SK-N-MC (cell line): ENCODE measurements at regions not wholly inside any gene's neighbourhood (a gene's known extent, or its start where the extent isn't known, plus 50 kb on each side); places are given as distances from the start of the nearest gene placed in this dataset.

ENCODE experiments used
- DNase-seq: peaks from one replicate; pipeline ENCODE4 v3.0.0-alpha.2; 2011; ENCODE audit warnings: low read depth, low spot score
- H3K27ac ChIP-seq: fragments of 200-600 bp; sonication (generic); 2 replicates; pipeline ENCODE4 v1.5.1; 2016; ENCODE audit warnings: mixed run types
- H3K36me3 ChIP-seq: fragments of 200-600 bp; sonication (generic); 2 replicates; pipeline ENCODE4 v1.6.1; 2017; ENCODE audit warnings: antibody characterized with exemption, low read length, mixed read lengths; ENCODE audit not compliant: insufficient read depth
- H3K4me3 ChIP-seq: fragments of 200-600 bp; sonication (generic); 2 replicates; pipeline ENCODE4 v1.5.1; 2016
- H3K9ac ChIP-seq: fragments of 200-600 bp; sonication (generic); 2 replicates; pipeline ENCODE4 v1.8.0; 2017; ENCODE audit warnings: mixed run types, mixed read lengths; ENCODE audit not compliant: insufficient read length
- H3K9me3 ChIP-seq: fragments of 200-600 bp; sonication (generic); 2 replicates; pipeline ENCODE4 v1.6.1; 2017; ENCODE audit warnings: low read depth, mild to moderate bottlenecking, antibody characterized with exemption, low read length, moderate library complexity, mixed read lengths
- EZH2 ChIP-seq: fragments of 200-600 bp; sonication (generic); IDR thresholded peaks from one replicate; pipeline ENCODE4 v1.6.1; 2017; ENCODE audit warnings: antibody characterized with exemption
- FOXP2 ChIP-seq: optimal IDR thresholded peaks from 2 replicates; pipeline ENCODE3; 2011; ENCODE audit warnings: mild to moderate bottlenecking, moderate library complexity; ENCODE audit not compliant: insufficient read depth; ENCODE audit errors: extremely low read length, control extremely low read depth
- POLR2AphosphoS5 ChIP-seq: IDR thresholded peaks from 2 replicates; pipeline ENCODE4 v1.6.1; 2012; ENCODE audit warnings: mild to moderate bottlenecking, low read depth, low read length, borderline replicate concordance

DNA sequence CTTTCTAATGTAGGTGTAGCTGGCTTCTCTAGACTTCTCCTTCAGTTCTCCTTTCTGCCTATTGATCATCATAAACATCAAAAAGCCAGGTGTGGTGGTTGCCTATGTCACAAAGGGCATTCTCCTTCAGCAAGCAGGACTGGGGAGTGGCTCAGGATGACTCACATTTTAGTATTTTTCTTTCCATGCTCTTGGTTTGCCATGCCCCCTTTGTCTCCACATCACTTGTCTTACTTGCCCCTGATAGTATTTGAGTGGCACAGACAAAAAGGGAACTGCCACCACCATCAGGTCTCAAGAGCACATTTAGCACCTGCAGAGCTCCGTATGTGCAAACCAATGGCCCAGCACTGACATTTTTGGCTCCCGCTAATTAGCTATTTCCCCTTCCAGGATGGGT is 698.8 kb downstream of the DHX35 start:
- Histone ChIP-seq H3K27ac (no peak overlapping the region), H3K9ac (no peak overlapping the region), H3K36me3 (no peaks in the 10 kb centered on the region), H3K4me3 (no peak overlapping the region), H3K9me3 (no peaks in the 10 kb centered on the region)
- DNase-seq: no peak
- TF ChIP-seq EZH2 (no peak), FOXP2 (no peak), POLR2AphosphoS5 (no peak)

- TF ChIP-seq POLR2AphosphoS5: no peak
- TF ChIP-seq FOXP2: no peak
- no peak for TF ChIP-seq EZH2
- H3K36me3 ChIP-seq: no peaks in the 10 kb centered on the region
- no peaks in the 10 kb centered on the region for H3K9me3 ChIP-seq
- no peak overlapping the region for H3K27ac ChIP-seq
- no peak overlapping the region for H3K9ac ChIP-seq
- H3K4me3 ChIP-seq: no peak overlapping the region
- DNase-seq: no peak
Observed at GRCh38 chr20:39660226-39660625, 698.1 kb downstream of the DHX35 start.

GRCh38 chr20:39658662-39659409 is 696.7 kb downstream of the DHX35 start:
- Histone ChIP-seq H3K36me3 (no peaks in the 10 kb centered on the region), H3K9ac (no peak overlapping the region), H3K9me3 (no peaks in the 10 kb centered on the region), H3K27ac (no peak overlapping the region), H3K4me3 (no peak overlapping the region)
- no peak for DNase-seq
- TF ChIP-seq POLR2AphosphoS5: no peak
- TF ChIP-seq EZH2: no peak
- no peak for TF ChIP-seq FOXP2

DNA sequence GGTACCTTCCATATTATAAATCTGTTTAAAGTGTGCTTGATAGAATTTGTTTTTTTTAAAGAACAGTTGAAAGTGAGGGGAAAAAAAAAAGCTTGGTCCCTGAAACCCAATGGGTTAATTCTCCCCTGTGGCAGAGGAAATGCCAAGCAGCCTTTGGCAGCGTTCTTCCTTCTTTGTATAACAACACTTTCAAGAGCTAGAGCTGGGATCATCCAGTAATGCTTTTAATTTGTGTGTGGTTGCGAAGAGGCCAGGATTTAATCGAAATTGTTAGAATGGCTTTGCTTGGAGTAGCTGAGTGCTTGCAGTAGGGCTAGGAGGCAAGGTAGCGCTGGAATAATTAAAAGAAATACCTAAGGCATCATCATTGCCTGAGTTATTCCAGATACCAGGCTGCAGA is 692.0 kb downstream of the DHX35 start:
- H3K27ac ChIP-seq: 0 out of 2 replicates have a peak overlapping the region, but pooled peaks have one; percentile 57
- H3K36me3 ChIP-seq: no peaks in the 10 kb centered on the region
- H3K9me3 ChIP-seq: no peaks in the 10 kb centered on the region
- H3K4me3 ChIP-seq: no peak overlapping the region
- DNase-seq: no peak
- no peak overlapping the region for H3K9ac ChIP-seq
- no peak for TF ChIP-seq EZH2
- TF ChIP-seq POLR2AphosphoS5: no peak
- TF ChIP-seq FOXP2: no peak

GRCh38 chr20:39651645-39652325 is 689.6 kb downstream of the DHX35 start:
- H3K9ac ChIP-seq: no peak overlapping the region
- H3K27ac ChIP-seq: no peak overlapping the region
- no peak overlapping the region for H3K4me3 ChIP-seq
- no peak for DNase-seq
- no peaks in the 10 kb centered on the region for H3K36me3 ChIP-seq
- TF ChIP-seq FOXP2 (no peak), EZH2 (no peak), POLR2AphosphoS5 (no peak)
- H3K9me3 ChIP-seq: no peaks in the 10 kb centered on the region

- DNase-seq: no peak
- H3K9ac ChIP-seq: no peak overlapping the region
- no peak overlapping the region for H3K27ac ChIP-seq
- H3K36me3 ChIP-seq: no peaks in the 10 kb centered on the region
- TF ChIP-seq EZH2: no peak
- no peak for TF ChIP-seq FOXP2
- TF ChIP-seq POLR2AphosphoS5: no peak
- no peaks in the 10 kb centered on the region for H3K9me3 ChIP-seq
- no peak overlapping the region for H3K4me3 ChIP-seq
Observed at GRCh38 chr20:39646874-39647413, 684.8 kb downstream of the DHX35 start.

GRCh38 chr20:39645131-39645530 is 683.0 kb downstream of the DHX35 start:
- DNase-seq: no peak

GRCh38 chr20:39643292-39643691 is 681.1 kb downstream of the DHX35 start:
- TF ChIP-seq POLR2AphosphoS5 (no peak), EZH2 (no peak), FOXP2 (no peak)
- Histone ChIP-seq H3K9me3 (no peaks in the 10 kb centered on the region), H3K9ac (no peak overlapping the region), H3K27ac (no peak overlapping the region), H3K36me3 (no peaks in the 10 kb centered on the region), H3K4me3 (no peak overlapping the region)
- no peak for DNase-seq

More at GRCh38 chr20:39645131-39645530, 683.0 kb downstream of the DHX35 start:
- TF ChIP-seq FOXP2 (no peak), POLR2AphosphoS5 (no peak), EZH2 (no peak)
- Histone ChIP-seq H3K36me3 (no peaks in the 10 kb centered on the region), H3K4me3 (no peak overlapping the region), H3K9ac (no peak overlapping the region), H3K9me3 (no peaks in the 10 kb centered on the region), H3K27ac (no peak overlapping the region)
